Limb (tissue), 2 donors: ENCODE measurements at regions not wholly inside any gene's neighbourhood (a gene's known extent, or its start where the extent isn't known, plus 50 kb on each side); places are given as distances from the start of the nearest gene placed in this dataset.

Source experiments
- DNase-seq, 2 donors: peaks; one replicate each; pipeline ENCODE4 v3.0.0-alpha.2; 2016; ENCODE audit errors: extremely low spot score in 2 of 2

- DNase-seq = no peak
Measured at GRCh38 chr21:16979574-16979973, 533.3 kb upstream of the CXADR start.

DNA sequence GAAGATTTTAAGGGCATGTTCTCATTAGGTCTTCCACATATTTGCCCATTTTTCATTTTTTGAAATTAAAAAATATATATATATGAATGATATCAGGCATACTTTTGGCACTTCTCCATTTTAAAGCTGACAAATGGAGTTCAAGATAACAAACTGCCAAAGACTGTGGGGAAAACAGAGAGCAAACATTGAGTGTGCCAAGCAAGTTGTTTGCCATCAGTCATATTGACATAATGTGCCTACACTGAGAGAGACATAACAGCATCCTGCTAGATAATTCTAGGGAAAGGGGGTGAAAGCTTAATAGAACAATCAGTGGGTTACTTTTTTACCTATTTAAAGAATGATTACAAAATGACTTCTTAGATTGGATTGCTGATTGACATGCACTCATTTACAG is 529.4 kb upstream of the CXADR start:
- no peak for DNase-seq

DNA sequence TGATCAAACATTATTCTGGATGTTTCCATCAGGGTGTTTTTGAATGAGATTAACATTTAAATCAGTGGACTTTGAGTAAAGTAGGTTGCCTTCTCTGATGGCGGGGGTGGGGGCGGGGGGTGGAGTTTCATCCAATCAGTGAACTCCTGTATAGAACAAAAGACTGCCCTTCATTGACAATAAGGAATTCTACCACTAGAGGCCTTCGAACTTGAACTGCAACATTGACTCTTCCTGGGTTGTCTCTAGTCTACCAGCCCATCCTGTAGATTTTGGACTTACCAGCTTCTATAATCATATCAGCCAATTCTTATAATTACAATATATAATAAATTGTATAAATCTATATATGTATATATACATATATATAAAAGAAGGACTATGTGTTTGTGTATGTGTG is 520.4 kb upstream of the CXADR start:
- DNase-seq = no peak

DNA sequence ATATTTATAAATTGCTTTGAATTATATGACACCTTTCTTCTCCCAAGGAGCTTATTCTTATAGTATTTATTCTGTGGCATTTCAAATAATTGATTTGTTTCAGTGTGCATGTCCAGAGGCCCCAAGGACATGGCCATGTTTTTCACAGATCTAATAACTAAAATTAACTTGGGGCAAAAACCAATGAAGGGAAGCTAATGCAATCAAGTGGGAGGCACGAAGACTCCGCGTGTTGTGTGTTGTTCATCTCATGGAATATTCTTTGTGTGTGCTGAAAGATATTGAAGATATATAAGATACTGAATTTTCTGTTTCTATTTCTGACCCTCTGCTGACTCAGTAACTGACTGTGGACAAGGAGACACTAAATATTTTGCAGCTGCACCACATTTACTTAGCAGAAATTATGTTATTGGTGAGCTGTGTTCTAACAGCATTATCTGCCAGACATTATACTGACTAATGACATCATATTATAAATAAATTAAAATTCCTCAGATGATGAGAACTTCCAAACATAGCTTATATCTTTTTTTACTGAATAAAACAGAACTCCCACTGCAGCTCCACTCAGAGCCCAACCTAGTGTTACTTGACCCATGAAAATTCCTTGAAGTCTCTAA is 519.3 kb upstream of the CXADR start:
- DNase-seq = no peak

- no peak for DNase-seq
Measured at GRCh38 chr21:17002594-17003257, 510.1 kb upstream of the CXADR start.

DNA sequence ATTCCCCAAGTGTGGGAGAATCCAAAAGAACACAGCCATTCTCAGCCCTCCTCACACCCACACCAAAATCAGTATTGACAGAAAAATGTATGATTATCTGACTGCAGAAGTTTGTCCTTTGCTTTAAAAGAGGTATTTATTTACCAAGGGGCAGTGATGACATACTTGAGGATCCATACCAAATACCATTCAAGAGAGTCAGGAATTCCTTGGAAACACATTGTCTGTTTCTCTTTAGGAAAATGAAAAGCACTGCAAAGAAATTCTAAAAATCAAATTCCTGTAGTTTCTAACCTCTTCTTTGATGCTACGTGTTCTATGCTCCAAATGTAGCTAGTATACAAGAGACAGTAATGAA is 509.6 kb upstream of the CXADR start:
- no peak for DNase-seq

DNA sequence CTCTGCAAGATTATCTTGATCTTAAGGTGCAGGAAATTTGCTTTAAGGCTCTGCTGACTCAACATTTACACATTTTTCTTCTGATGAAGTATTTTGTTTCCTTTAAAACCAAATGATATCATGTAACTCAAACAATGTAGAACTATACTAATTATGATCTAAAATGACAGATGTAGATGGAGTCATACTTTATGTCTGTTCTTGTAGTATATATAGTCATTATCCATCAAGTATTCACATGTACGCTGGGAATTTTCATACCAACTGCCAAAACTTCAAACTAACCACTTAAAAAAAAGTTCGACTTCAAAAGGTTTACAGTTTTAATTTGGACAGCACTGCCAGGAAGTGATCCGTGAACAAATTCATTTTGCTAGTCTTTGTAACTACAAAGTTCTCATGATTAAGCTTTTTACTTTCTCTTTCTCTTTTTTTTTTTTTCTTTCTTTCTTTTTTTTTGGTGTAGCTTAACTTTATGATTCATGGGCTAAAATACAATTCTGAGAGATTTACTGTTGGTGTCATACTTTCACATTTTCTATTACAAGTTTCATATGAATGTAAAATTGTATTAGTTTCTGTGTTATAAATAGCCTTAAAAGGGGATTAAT is 509.0 kb upstream of the CXADR start:
- peak in 1 of 2 donors; percentile 6 for DNase-seq

- no peak for DNase-seq
Measured at GRCh38 chr21:17032141-17032655, 480.6 kb upstream of the CXADR start.

GRCh38 chr21:17044696-17045095 is 468.1 kb upstream of the CXADR start:
- no peak for DNase-seq

GRCh38 chr21:17045214-17045853 is 467.5 kb upstream of the CXADR start:
- DNase-seq = no peak

DNA sequence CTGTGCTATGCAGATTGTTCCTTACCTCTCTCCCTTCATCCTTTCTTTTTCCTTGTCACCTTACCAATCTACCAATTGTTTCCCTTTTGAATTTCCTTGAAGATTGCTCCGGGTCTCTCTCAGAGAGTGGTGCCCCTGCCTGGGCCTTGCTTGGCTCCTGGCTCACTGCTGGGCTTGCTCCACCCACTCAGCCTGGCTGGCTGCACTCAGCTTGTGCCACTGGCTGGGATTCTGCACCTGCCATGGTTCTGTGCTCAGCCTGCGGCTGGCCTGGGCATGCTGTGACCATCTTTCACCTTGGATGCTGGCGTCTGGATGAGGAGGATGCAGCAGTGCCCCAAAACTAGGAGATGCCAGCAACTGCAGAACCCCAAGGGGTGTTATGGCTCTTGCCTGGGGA is 463.9 kb upstream of the CXADR start:
- DNase-seq = no peak

- no peak for DNase-seq
Measured at GRCh38 chr21:17050156-17050555, 462.7 kb upstream of the CXADR start.

DNA sequence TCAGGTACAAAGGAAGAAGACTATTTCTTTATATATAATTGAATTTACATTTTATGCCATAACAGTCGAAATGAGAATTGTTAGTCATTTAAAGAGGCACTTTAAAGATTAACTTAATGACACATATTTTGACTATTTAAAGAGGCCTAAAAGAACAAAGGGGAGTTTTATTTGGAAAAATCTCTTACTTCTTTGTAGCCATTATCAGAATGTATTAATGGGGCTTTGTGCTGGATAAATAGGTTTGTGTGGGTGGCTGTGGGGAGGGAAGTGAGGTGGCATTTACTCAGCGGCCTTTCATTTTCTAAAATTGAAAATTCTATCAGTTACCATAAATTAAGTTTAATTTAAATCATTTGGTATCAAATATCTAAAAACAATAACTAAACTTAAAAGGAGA is 462.2 kb upstream of the CXADR start:
- no peak for DNase-seq

GRCh38 chr21:17051054-17051453 is 461.8 kb upstream of the CXADR start:
- no peak for DNase-seq

DNA sequence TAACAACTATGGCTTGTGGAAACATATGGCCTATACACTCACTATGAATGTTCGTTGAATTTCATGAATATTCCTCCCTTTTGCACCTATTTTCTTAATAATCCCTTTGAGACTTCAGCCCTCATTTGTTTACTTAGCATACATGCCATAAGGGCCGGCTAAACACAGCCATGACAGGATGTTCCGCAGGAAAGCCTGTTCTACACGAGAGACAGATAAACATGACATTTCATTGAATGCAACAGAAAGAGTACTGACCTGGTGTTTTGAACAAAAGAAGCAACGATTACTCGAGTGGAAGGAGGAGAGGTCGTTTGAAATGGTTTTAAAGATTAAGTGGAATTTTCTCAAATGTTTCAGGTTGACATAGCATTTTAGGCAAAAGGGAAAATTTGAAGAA is 459.5 kb upstream of the CXADR start:
- no peak for DNase-seq

DNA sequence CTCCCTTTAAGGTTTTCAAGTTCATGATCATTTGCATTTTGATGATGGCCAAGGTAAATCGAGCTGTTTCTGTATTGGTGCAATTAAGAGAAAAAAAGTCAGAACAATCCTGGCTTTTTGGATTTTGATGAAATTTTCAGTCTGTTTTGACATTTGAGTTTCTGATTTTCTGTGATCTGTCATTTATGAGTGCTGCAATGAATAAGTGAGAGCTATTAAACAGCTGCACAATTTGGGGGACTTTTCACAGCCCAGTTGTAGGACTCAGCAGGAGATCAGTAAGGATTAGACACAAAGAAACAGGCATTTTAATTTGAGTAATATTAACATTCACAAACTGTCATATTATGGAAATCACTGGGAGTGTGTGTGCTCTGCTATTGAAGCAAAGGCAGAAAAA is 452.9 kb upstream of the CXADR start:
- DNase-seq = no peak

DNA sequence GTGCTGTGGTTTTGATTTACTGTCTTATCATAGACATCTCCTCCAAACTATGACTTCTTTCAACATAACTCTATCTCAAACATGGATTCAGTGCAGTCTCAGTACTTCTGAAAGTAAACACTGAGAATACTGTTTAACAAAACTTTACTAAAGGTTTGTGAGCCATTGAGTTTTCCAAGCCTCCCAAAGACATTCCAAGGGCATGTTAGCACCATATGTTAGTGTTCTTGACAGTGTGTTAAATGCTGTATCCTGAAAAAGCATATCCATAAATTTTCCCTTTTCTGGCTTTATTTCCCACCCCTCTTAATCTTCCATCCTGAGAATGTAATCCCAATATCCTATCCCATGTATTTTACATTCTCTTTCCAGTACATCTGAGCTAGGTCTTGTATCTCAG is 446.8 kb upstream of the CXADR start:
- no peak for DNase-seq

DNA sequence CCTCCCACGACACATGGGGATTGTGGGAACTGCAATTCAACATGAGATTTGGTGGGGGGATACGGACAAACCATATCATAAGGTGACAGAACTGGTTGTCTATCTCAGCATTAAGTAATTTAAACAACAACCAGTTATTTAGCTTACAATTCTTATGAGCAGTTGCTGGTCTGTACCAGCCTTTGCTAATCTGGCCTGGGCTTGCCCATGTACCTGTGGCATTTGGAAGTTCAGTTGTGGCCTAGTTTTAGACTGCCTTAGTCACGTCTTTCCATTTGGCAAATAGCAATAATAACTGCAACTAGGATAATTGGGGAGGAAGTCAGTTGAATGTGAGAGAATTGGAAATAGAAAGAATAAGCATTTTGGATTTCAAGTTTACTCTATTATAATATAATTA is 441.8 kb upstream of the CXADR start:
- no peak for DNase-seq

GRCh38 chr21:17081193-17081592 is 431.6 kb upstream of the CXADR start:
- DNase-seq = no peak

DNA sequence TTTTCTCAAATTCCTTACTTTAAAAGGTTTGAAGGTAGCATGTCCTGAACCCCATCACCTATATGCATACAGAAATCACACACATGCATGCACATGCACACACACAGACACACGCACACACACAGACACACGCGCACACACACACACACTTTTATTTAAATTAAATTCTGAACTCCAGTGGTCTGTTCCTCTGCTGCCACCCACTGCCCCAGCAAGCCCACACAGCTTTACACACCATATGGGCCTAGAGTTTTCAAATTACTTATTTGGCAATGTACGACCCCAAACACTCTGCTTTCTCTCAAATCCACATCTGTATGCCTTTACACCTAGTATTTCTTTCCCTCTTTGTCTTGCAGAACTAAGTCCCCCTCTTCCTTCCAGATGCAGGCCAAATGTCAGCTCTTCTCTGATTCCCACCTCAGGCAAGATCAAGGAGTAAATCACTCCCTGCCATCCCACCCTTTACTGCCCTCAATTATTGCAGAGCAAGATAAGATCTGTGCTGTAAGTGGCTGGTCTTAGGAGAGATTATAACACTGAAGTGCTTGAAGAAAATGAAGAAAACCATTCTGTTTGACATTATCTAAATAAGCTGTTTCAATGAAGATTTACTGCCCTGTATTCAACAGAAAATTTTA is 429.9 kb upstream of the CXADR start:
- no peak for DNase-seq

- no peak for DNase-seq
Measured at GRCh38 chr21:17085707-17086106, 427.1 kb upstream of the CXADR start.

DNA sequence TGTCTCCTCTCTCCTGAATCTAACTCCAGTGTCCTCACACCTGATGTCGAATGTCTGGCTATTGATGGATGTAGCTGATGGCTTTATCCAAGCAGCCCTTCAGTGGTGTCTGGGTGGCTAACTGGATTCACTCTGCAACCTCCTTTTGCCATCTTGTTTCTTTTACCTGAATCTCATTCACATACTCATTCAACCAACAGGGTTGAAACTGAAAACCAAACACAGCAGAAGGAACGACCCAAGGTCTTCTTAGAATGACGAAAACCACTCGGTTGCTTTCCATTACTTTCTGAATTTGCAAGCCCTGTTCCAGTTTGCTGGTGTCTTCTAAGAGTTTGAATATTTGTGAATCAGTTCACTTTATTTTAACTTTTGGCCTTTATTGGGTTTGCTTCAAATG is 424.3 kb upstream of the CXADR start:
- DNase-seq = no peak
